Esophagus squamous epithelium (tissue), 4 donors: ENCODE measurements at regions not wholly inside any gene's neighbourhood (a gene's known extent, or its start where the extent isn't known, plus 50 kb on each side); places are given as distances from the start of the nearest gene placed in this dataset.

ENCODE experiments used
- CTCF ChIP-seq, 6 experiments: fragments of 450-650 bp in 4 of 6; fragments of 200-600 bp in 2 of 6; sonication (generic) in 2 of 6; IDR thresholded peaks; one replicate each; pipeline ENCODE4 v1.5.1; 2016 to 2019; ENCODE audit warnings: antibody characterized with exemption in 6 of 6, mild to moderate bottlenecking in 4 of 6, moderate library complexity in 4 of 6
- POLR2A ChIP-seq, 4 donors: fragments of 450-650 bp; IDR thresholded peaks; one replicate each; pipeline ENCODE4 v1.6.1; 2017; ENCODE audit warnings: antibody characterized with exemption in 4 of 4, mild to moderate bottlenecking in 4 of 4, moderate library complexity in 3 of 4

GRCh38 chrX:4936315-4936714, 1222.9 kb upstream of the PRKX start:
- TF ChIP-seq CTCF (IDR thresholded peaks at IDR 0.05) (no peak), POLR2A (IDR thresholded peaks at IDR 0.05) (no peak)
